Gastroesophageal sphincter (tissue), 3 donors: ENCODE measurements at regions not wholly inside any gene's neighbourhood (a gene's known extent, or its start where the extent isn't known, plus 50 kb on each side); places are given as distances from the start of the nearest gene placed in this dataset.

Source experiments
- CTCF ChIP-seq, 4 experiments: fragments of 200-600 bp in 2 of 4; fragments of 450-650 bp in 2 of 4; sonication (generic) in 1 of 4; IDR thresholded peaks; one replicate each; pipeline ENCODE4 v1.5.1; 2017 to 2019; ENCODE audit warnings: antibody characterized with exemption in 4 of 4, mild to moderate bottlenecking in 2 of 4, moderate library complexity in 2 of 4
- POLR2A ChIP-seq, 2 donors: fragments of 450-650 bp; IDR thresholded peaks; one replicate each; pipeline ENCODE4 v1.6.1; 2017; ENCODE audit warnings: antibody characterized with exemption in 2 of 2, mild to moderate bottlenecking in 2 of 2, moderate library complexity in 1 of 2

DNA sequence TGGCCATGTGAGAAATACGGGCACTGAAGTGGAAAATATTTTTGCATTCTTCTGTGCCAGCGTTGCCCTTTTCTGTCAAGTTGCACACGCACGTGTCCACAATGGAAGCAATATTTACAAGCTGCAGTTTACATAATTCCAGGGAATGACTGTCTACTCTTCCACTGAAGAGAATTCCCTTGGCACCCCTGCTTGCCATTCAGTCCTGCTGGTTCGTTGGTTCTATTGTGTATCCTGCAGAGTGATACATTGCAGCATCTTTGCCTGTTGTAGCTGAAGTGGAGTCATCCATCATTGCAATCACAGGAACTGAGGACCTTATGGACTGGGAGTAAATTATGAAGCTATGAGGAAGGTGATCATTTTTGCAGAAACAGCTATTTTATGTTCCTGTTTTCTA lies 759.4 kb downstream of the ROBO2 start:
- TF ChIP-seq CTCF (IDR thresholded peaks at IDR 0.05) (no peak), POLR2A (IDR thresholded peaks at IDR 0.05) (no peak)
